H9 (cell line): ENCODE measurements at regions not wholly inside any gene's neighbourhood (a gene's known extent, or its start where the extent isn't known, plus 50 kb on each side); places are given as distances from the start of the nearest gene placed in this dataset.

Source experiments
- DNase-seq: peaks from one replicate; pipeline ENCODE4 v3.0.0-alpha.2; 2017
- H2AFZ ChIP-seq: one replicate; pipeline ENCODE4 v1.6.1; 2013; ENCODE audit warnings: mild to moderate bottlenecking, low read length, control low read depth, moderate library complexity
- H2AK5ac ChIP-seq: 2 replicates; pipeline ENCODE4 v1.6.1; 2013; ENCODE audit warnings: low read length, control low read depth, mixed read lengths; ENCODE audit not compliant: insufficient read length
- H2BK120ac ChIP-seq: one replicate; pipeline ENCODE4 v1.6.1; 2013; ENCODE audit warnings: low read depth, mild to moderate bottlenecking, low read length, control low read depth, inconsistent platforms; ENCODE audit not compliant: poor library complexity, severe bottlenecking
- H2BK12ac ChIP-seq: 2 replicates; pipeline ENCODE4 v1.6.1; 2013; ENCODE audit warnings: low read length, control low read depth, mixed read lengths, low read depth; ENCODE audit not compliant: insufficient read length
- H2BK15ac ChIP-seq: 2 replicates; pipeline ENCODE4 v1.6.1; 2013; ENCODE audit warnings: low read depth, low read length, control low read depth
- H2BK20ac ChIP-seq: one replicate; pipeline ENCODE4 v1.6.1; 2013; ENCODE audit warnings: low read depth, mild to moderate bottlenecking, low read length, control low read depth, inconsistent platforms; ENCODE audit not compliant: poor library complexity, severe bottlenecking
- H2BK5ac ChIP-seq: 2 replicates; pipeline ENCODE4 v1.6.1; 2013; ENCODE audit warnings: low read length, control low read depth, mixed read lengths; ENCODE audit not compliant: insufficient read length
- H3K14ac ChIP-seq: 2 replicates; pipeline ENCODE4 v1.6.1; 2013; ENCODE audit warnings: low read length, control low read depth; ENCODE audit not compliant: insufficient read depth
- H3K18ac ChIP-seq: 2 replicates; pipeline ENCODE4 v1.6.1; 2013; ENCODE audit warnings: low read depth, mild to moderate bottlenecking, mixed read lengths, low read length, control low read depth; ENCODE audit not compliant: insufficient read length
- H3K23ac ChIP-seq: 2 replicates; pipeline ENCODE4 v1.6.1; 2013; ENCODE audit warnings: low read length, control low read depth, mixed read lengths, low read depth; ENCODE audit not compliant: insufficient read length
- H3K23me2 ChIP-seq: 2 replicates; pipeline ENCODE4 v1.6.1; 2013; ENCODE audit warnings: low read depth, mild to moderate bottlenecking, mixed read lengths, low read length, control low read depth; ENCODE audit not compliant: insufficient read length, poor library complexity, severe bottlenecking
- H3K27ac ChIP-seq: 2 replicates; pipeline ENCODE4 v1.5.1; 2013; ENCODE audit warnings: low read length, control low read depth, mixed read lengths, low read depth; ENCODE audit not compliant: insufficient read length
- H3K27me3 ChIP-seq: 2 replicates; pipeline ENCODE4 v1.6.1; 2013; ENCODE audit warnings: low read length, control low read depth, inconsistent platforms; ENCODE audit not compliant: insufficient read depth
- H3K4ac ChIP-seq: 2 replicates; pipeline ENCODE4 v1.6.1; 2013; ENCODE audit warnings: low read depth, mild to moderate bottlenecking, control low read depth, inconsistent platforms, low read length, moderate library complexity
- H3K4me1 ChIP-seq: 2 replicates; pipeline ENCODE4 v1.6.1; 2013; ENCODE audit warnings: low read length, control low read depth, inconsistent platforms; ENCODE audit not compliant: insufficient read depth
- H3K4me2 ChIP-seq: 2 replicates; pipeline ENCODE4 v1.6.1; 2013; ENCODE audit warnings: low read length, control low read depth, mixed read lengths; ENCODE audit not compliant: insufficient read length, insufficient read depth
- H3K56ac ChIP-seq: 2 replicates; pipeline ENCODE4 v1.6.1; 2013; ENCODE audit warnings: low read depth, mild to moderate bottlenecking, mixed read lengths, low read length, control low read depth; ENCODE audit not compliant: insufficient read length
- H3K79me1 ChIP-seq: 2 replicates; pipeline ENCODE4 v1.6.1; 2013; ENCODE audit warnings: low read depth, mild to moderate bottlenecking, moderate library complexity, low read length, control low read depth, inconsistent platforms; ENCODE audit not compliant: insufficient read depth, poor library complexity, severe bottlenecking
- H3K79me2 ChIP-seq: 2 replicates; pipeline ENCODE4 v1.6.1; 2013; ENCODE audit warnings: low read length, control low read depth, inconsistent platforms; ENCODE audit not compliant: insufficient read depth
- H3K9ac ChIP-seq: 2 replicates; pipeline ENCODE4 v1.6.1; 2013; ENCODE audit warnings: low read length, control low read depth, mixed read lengths; ENCODE audit not compliant: insufficient read length; ENCODE audit errors: extremely low read depth
- H3K9me3 ChIP-seq: one replicate; pipeline ENCODE4 v1.6.1; 2013; ENCODE audit warnings: low read depth, low read length, inconsistent platforms; ENCODE audit not compliant: control insufficient read depth
- H3T11ph ChIP-seq: one replicate; pipeline ENCODE4 v1.6.1; 2013; ENCODE audit warnings: mild to moderate bottlenecking, low read length, control low read depth, inconsistent platforms
- H4K20me1 ChIP-seq: one replicate; pipeline ENCODE4 v1.6.1; 2013; ENCODE audit not compliant: control insufficient read depth, insufficient read length, insufficient read depth
- H4K5ac ChIP-seq: 2 replicates; pipeline ENCODE4 v1.6.1; 2013; ENCODE audit warnings: low read depth, mild to moderate bottlenecking, mixed read lengths, low read length, control low read depth; ENCODE audit not compliant: insufficient read length
- H4K8ac ChIP-seq: replicated peaks from 2 replicates; pipeline ENCODE4 v1.6.1; 2013; ENCODE audit warnings: low read length, control low read depth, mixed read lengths, low read depth; ENCODE audit not compliant: insufficient read length
- H4K91ac ChIP-seq: 2 replicates; pipeline ENCODE4 v1.6.1; 2013; ENCODE audit warnings: low read depth, mild to moderate bottlenecking, moderate library complexity, mixed read lengths, low read length, control low read depth; ENCODE audit not compliant: insufficient read length
- H3K27ac Mint-ChIP-seq, 3 experiments: 2 replicates in 2 of 3; 3 replicates in 1 of 3; pipeline ENCODE4 v1.8.0; 2020 to 2021; ENCODE audit warnings: mixed read lengths in 3 of 3, mild to moderate bottlenecking in 1 of 3, moderate library complexity in 1 of 3
- H3K27me3 Mint-ChIP-seq: 2 replicates; pipeline ENCODE4 v1.8.0; 2021; ENCODE audit warnings: low read depth, mild to moderate bottlenecking, moderate library complexity, mixed read lengths
- H3K36me3 Mint-ChIP-seq, 3 experiments: 2 replicates in 2 of 3; 3 replicates in 1 of 3; pipeline ENCODE4 v1.8.0; 2020 to 2021; ENCODE audit warnings: low read depth in 3 of 3, mixed read lengths in 3 of 3; ENCODE audit not compliant: insufficient read depth in 1 of 3
- H3K4me1 Mint-ChIP-seq, 2 experiments: 2 replicates each; pipeline ENCODE4 v1.8.0; 2020; ENCODE audit warnings: mixed read lengths in 2 of 2
- H3K4me3 Mint-ChIP-seq, 2 experiments: 2 replicates in 1 of 2; 3 replicates in 1 of 2; pipeline ENCODE4 v1.8.0; 2020 to 2021; ENCODE audit warnings: mild to moderate bottlenecking in 2 of 2, mixed read lengths in 2 of 2, moderate library complexity in 1 of 2
- H3K9me3 Mint-ChIP-seq, 2 experiments: 2 replicates in 1 of 2; 3 replicates in 1 of 2; pipeline ENCODE4 v1.8.0; 2020; ENCODE audit warnings: mild to moderate bottlenecking in 2 of 2, mixed read lengths in 2 of 2, moderate library complexity in 1 of 2
- WGBS: extraction: QIAGEN DNeasy Blood & Tissue Kit; methylation state at CpG from one replicate; pipeline ENCODE4 v1.1.7; 2013; ENCODE audit warnings: missing lambda C conversion rate, low lambda C conversion rate, mixed read lengths; ENCODE audit not compliant: insufficient read length; ENCODE audit errors: extremely low coverage; 5-methylcytosine and 5-hydroxymethylcytosine counted together
- TF ChIP-seq, protein P1 (sequence below): fragments of 200-600 bp; sonication (generic); conservative IDR thresholded peaks from 3 replicates; pipeline ENCODE4 v1.8.0; 2021; ENCODE audit warnings: antibody characterized with exemption, mild to moderate bottlenecking

GRCh38 chr1:57976216-57976615, 552.4 kb upstream of the DAB1 start:
- no peak overlapping the region for H4K8ac ChIP-seq
- H3K4me1 ChIP-seq, result no peaks in the 10 kb centered on the region
- H4K5ac ChIP-seq, result no peak overlapping the region
- H3K27ac Mint-ChIP-seq, result no peak overlapping the region
- H3K4me3 Mint-ChIP-seq, result no peak overlapping the region
- H3K9me3 Mint-ChIP-seq, result peaks cover 20 to 24% of the 10 kb centered on the region in 2 experiments
- TF ChIP-seq, protein P1, sequence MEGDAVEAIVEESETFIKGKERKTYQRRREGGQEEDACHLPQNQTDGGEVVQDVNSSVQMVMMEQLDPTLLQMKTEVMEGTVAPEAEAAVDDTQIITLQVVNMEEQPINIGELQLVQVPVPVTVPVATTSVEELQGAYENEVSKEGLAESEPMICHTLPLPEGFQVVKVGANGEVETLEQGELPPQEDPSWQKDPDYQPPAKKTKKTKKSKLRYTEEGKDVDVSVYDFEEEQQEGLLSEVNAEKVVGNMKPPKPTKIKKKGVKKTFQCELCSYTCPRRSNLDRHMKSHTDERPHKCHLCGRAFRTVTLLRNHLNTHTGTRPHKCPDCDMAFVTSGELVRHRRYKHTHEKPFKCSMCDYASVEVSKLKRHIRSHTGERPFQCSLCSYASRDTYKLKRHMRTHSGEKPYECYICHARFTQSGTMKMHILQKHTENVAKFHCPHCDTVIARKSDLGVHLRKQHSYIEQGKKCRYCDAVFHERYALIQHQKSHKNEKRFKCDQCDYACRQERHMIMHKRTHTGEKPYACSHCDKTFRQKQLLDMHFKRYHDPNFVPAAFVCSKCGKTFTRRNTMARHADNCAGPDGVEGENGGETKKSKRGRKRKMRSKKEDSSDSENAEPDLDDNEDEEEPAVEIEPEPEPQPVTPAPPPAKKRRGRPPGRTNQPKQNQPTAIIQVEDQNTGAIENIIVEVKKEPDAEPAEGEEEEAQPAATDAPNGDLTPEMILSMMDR, result no peak
- no peak overlapping the region for H3K4me2 ChIP-seq
- H2BK5ac ChIP-seq, result no peak overlapping the region
- H3K23ac ChIP-seq, result no peak overlapping the region
- no peaks in the 10 kb centered on the region for H3K79me1 ChIP-seq
- H3K56ac ChIP-seq, result no peak overlapping the region
- H3K9me3 ChIP-seq, result no peaks in the 10 kb centered on the region
- no peaks in the 10 kb centered on the region; the same call in 1 of the 2 replicates for H3K27me3 Mint-ChIP-seq
- no peak overlapping the region for H2BK12ac ChIP-seq
- no peak overlapping the region for H3K4ac ChIP-seq
- no peaks in the 10 kb centered on the region for H3K23me2 ChIP-seq
- no peak overlapping the region for H2AFZ ChIP-seq
- H2BK15ac ChIP-seq, result no peak overlapping the region
- no peak overlapping the region for H3K14ac ChIP-seq
- H3K27me3 ChIP-seq, result no peaks in the 10 kb centered on the region
- H3K27ac ChIP-seq, result no peak overlapping the region
- no peak overlapping the region for H3K9ac ChIP-seq
- no peak overlapping the region for H2BK20ac ChIP-seq
- no peak overlapping the region for H4K91ac ChIP-seq
- no peak for DNase-seq
- H4K20me1 ChIP-seq, result no peaks in the 10 kb centered on the region
- no peak overlapping the region for H2AK5ac ChIP-seq
- no peak overlapping the region for H3K18ac ChIP-seq
- WGBS, result no CpG with 5 or more reads among the region's 5 CpGs
- no peaks in the 10 kb centered on the region for H3K79me2 ChIP-seq
- no peak overlapping the region for H2BK120ac ChIP-seq
- no peak overlapping the region for H3T11ph ChIP-seq
- H3K4me1 Mint-ChIP-seq, result peaks cover 2% of the 10 kb centered on the region in 2 experiments
- peaks cover 20 to 29% (median 21%) of the 10 kb centered on the region in 3 experiments for H3K36me3 Mint-ChIP-seq
